ENCODE measurements at regions not wholly inside any gene's neighbourhood (a gene's known extent, or its start where the extent isn't known, plus 50 kb on each side); places are given as distances from the start of the nearest gene placed in this dataset.

DNA sequence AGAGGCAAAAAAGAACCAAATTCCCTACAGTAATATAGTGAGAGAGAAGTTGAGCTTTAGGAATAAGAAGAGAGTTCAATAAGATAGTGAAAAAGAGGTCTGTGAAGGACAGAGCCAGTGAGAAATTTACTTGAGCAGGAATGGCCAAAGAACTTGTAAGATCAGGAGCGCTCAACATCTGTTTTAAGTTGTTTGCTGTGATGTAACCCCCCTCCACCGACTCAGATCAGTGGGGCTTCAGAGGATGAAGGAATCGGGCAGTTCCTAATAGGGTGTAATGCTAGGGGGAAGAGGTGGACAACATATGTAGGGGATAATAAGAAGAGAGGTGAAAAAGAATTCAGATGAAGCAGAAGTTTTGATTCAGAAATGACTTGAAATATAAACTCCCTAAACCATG is 85.3 kb upstream of the FNDC3A start:
- TF ChIP-seq, protein P1, sequence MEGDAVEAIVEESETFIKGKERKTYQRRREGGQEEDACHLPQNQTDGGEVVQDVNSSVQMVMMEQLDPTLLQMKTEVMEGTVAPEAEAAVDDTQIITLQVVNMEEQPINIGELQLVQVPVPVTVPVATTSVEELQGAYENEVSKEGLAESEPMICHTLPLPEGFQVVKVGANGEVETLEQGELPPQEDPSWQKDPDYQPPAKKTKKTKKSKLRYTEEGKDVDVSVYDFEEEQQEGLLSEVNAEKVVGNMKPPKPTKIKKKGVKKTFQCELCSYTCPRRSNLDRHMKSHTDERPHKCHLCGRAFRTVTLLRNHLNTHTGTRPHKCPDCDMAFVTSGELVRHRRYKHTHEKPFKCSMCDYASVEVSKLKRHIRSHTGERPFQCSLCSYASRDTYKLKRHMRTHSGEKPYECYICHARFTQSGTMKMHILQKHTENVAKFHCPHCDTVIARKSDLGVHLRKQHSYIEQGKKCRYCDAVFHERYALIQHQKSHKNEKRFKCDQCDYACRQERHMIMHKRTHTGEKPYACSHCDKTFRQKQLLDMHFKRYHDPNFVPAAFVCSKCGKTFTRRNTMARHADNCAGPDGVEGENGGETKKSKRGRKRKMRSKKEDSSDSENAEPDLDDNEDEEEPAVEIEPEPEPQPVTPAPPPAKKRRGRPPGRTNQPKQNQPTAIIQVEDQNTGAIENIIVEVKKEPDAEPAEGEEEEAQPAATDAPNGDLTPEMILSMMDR (conservative IDR thresholded peaks at IDR 0.05; ENCODE audit: low read depth, low read length), result no peak
- no peak for TF ChIP-seq EZH2 (IDR thresholded peaks at IDR 0.05; ENCODE audit: borderline replicate concordance, low read depth, low read length, poor library complexity, severe bottlenecking)
